GM18511 (cell line): ENCODE measurements at regions not wholly inside any gene's neighbourhood (a gene's known extent, or its start where the extent isn't known, plus 50 kb on each side); places are given as distances from the start of the nearest gene placed in this dataset.

ENCODE experiments used
- ATAC-seq: cut with Tn5 transposase; IDR thresholded peaks from one replicate; pipeline ENCODE4 v1.9.1; 2021; ENCODE audit warnings: mild to moderate bottlenecking, moderate library complexity; ENCODE audit not compliant: unreplicated experiment

- ATAC-seq, result no peak
These were observed 386.6 kb downstream of the YTHDC2 start for GRCh38 chr5:113900141-113900540.

- ATAC-seq, result no peak
These were observed 387.3 kb downstream of the YTHDC2 start for GRCh38 chr5:113900816-113901215.

- ATAC-seq, result no peak
These were observed 388.2 kb downstream of the YTHDC2 start for GRCh38 chr5:113901718-113902117.

- ATAC-seq, result no peak
These were observed 389.6 kb downstream of the YTHDC2 start for GRCh38 chr5:113902917-113903660.

GRCh38 chr5:113909782-113910181 is 396.3 kb downstream of the YTHDC2 start:
- no peak for ATAC-seq

- ATAC-seq, result no peak
These were observed 404.5 kb downstream of the YTHDC2 start for GRCh38 chr5:113917997-113918396.

GRCh38 chr5:113922343-113922742 is 408.8 kb downstream of the YTHDC2 start:
- ATAC-seq, result no peak

GRCh38 chr5:113935453-113935852 is 422.0 kb downstream of the YTHDC2 start:
- ATAC-seq, result no peak

- no peak for ATAC-seq
These were observed 423.8 kb downstream of the YTHDC2 start for GRCh38 chr5:113937301-113937700.

- no peak for ATAC-seq
These were observed 421.9 kb upstream of the KCNN2 start for GRCh38 chr5:113939988-113940387.

- ATAC-seq, result no peak
These were observed 411.7 kb upstream of the KCNN2 start for GRCh38 chr5:113950186-113950585.

GRCh38 chr5:113965225-113965624 is 396.6 kb upstream of the KCNN2 start:
- ATAC-seq, result no peak

- no peak for ATAC-seq
These were observed 392.0 kb upstream of the KCNN2 start for GRCh38 chr5:113969901-113970300.

GRCh38 chr5:113971454-113971853 is 390.4 kb upstream of the KCNN2 start:
- ATAC-seq, result no peak

- ATAC-seq, result no peak
These were observed 386.9 kb upstream of the KCNN2 start for GRCh38 chr5:113974976-113975375.

GRCh38 chr5:113984928-113985327 is 376.9 kb upstream of the KCNN2 start:
- ATAC-seq, result no peak

- no peak for ATAC-seq
These were observed 376.4 kb upstream of the KCNN2 start for GRCh38 chr5:113985505-113985904.

- no peak for ATAC-seq
These were observed 372.5 kb upstream of the KCNN2 start for GRCh38 chr5:113989278-113989912.

- ATAC-seq, result no peak
These were observed 372.0 kb upstream of the KCNN2 start for GRCh38 chr5:113989913-113990305.

GRCh38 chr5:114001076-114001475 is 360.8 kb upstream of the KCNN2 start:
- ATAC-seq, result no peak

- no peak for ATAC-seq
These were observed 355.3 kb upstream of the KCNN2 start for GRCh38 chr5:114006582-114006981.

- ATAC-seq, result no peak
These were observed 354.2 kb upstream of the KCNN2 start for GRCh38 chr5:114007678-114008077.

GRCh38 chr5:114010362-114010761 is 351.5 kb upstream of the KCNN2 start:
- ATAC-seq, result no peak
